ENCODE measurements at regions not wholly inside any gene's neighbourhood (a gene's known extent, or its start where the extent isn't known, plus 50 kb on each side); places are given as distances from the start of the nearest gene placed in this dataset.

DNA sequence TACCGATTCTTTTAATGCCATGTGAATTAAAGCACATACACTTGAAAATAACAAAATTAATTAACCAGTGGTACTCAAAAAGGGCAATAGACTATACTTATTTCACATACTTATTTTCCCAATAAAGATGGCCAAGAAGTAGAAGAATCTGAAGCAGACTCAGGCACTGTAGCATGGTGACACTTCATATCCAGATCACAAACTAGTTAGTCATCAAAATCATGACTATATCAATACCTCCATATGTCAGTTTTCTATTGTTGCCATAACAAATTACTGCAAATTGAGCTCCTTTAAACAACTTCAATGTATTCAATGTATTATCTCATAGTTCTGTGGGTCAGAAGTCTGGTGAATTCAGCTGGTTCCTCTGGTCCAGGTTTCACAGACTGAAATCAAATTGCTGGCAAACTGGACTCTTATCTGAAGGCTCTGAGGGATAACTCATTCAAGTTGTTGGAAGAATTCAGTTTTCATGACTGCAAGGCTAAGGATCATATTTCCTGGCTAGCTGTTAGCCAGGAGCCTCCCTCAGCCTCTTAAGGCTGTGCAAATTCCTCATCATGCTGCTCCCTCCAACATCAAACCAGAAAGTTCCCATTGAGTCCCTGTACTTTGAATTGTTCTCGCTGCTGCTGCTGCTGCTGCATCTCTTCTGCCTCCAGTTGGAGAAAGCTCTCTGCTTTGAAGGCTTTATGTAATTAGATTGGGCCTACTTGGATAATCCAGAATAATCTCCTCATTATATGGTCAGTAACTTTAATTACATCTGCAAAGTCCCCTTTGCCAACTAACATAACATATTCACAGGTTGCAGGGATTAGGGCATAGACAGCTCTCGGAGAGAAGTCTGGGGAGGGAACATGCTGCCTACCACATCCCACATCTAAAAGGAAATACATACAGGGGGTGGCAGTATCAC, 91.5 kb downstream of the MRPL39 start:
- Histone ChIP-seq H3K9me3 (replicated peaks; ENCODE audit: control insufficient read depth, insufficient read depth, low read length) (no peaks in the 10 kb centered on the region), H3K4me1 (ENCODE audit: control insufficient read depth, extremely low read depth, insufficient read depth, low read length) (no peaks in the 10 kb centered on the region), H3K79me2 (ENCODE audit: control insufficient read depth, insufficient read depth, low read length) (no peaks in the 10 kb centered on the region), H3K27me3 (ENCODE audit: control insufficient read depth in 2 of 2, insufficient read depth in 2 of 2, low read length in 2 of 2) (no peaks in the 10 kb centered on the region), H3K4me2 (ENCODE audit: insufficient read depth, low read length) (no peak overlapping the region), H2AFZ (ENCODE audit: low read depth, low read length) (no peak overlapping the region), H3K36me3 (ENCODE audit: control insufficient read depth in 2 of 2, extremely low read depth in 1 of 2, insufficient read depth in 2 of 2, low read length in 2 of 2) (no peaks in the 10 kb centered on the region), H3K27ac (ENCODE audit: insufficient read depth, low read depth, low read length) (no peak overlapping the region), H3K9me1 (replicated peaks; ENCODE audit: control insufficient read depth, extremely low read depth, insufficient read depth, low read length) (no peaks in the 10 kb centered on the region), H3K9ac (replicated peaks; ENCODE audit: extremely low read depth, insufficient read depth, low read length) (no peak overlapping the region), H4K20me1 (replicated peaks; ENCODE audit: control insufficient read depth, extremely low read depth, insufficient read depth, low read length) (no peaks in the 10 kb centered on the region), H3K4me3 (replicated peaks in 1 of 3; ENCODE audit: insufficient read depth in 1 of 3, low read depth in 1 of 3, low read length in 3 of 3) (no peak overlapping the region)
- DNase-seq (ENCODE audit: low read depth, low spot score): no peak
- intact Hi-C loops (cut with micrococcal nuclease): no loop called here
- POLR2A ChIA-PET: no interaction called here
- TF ChIP-seq JUN (IDR thresholded peaks at IDR 0.05; ENCODE audit: borderline replicate concordance, insufficient read depth, insufficient read length, low read depth) (no peak), MYC (IDR thresholded peaks at IDR 0.05; ENCODE audit: low read depth, low read length) (no peak), GATA2 (IDR thresholded peaks at IDR 0.05; ENCODE audit: insufficient read depth, insufficient read length, low read depth, low read length) (no peak), POLR2A (IDR thresholded peaks at IDR 0.05; ENCODE audit: low read depth, low read length) (no peak), EZH2 (IDR thresholded peaks at IDR 0.05; ENCODE audit: borderline replicate concordance, low read depth, low read length, severe bottlenecking) (no peak), FOS (IDR thresholded peaks at IDR 0.05; ENCODE audit: borderline replicate concordance, insufficient read depth, low read length) (no peak), POLR2AphosphoS5 (IDR thresholded peaks at IDR 0.05; ENCODE audit: insufficient read depth, low read depth, low read length) (no peak)
- TF ChIP-seq, protein P1, sequence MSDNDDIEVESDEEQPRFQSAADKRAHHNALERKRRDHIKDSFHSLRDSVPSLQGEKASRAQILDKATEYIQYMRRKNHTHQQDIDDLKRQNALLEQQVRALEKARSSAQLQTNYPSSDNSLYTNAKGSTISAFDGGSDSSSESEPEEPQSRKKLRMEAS (IDR thresholded peaks at IDR 0.05; ENCODE audit: insufficient read depth, insufficient read length): no peak
- TF ChIP-seq, protein P2, sequence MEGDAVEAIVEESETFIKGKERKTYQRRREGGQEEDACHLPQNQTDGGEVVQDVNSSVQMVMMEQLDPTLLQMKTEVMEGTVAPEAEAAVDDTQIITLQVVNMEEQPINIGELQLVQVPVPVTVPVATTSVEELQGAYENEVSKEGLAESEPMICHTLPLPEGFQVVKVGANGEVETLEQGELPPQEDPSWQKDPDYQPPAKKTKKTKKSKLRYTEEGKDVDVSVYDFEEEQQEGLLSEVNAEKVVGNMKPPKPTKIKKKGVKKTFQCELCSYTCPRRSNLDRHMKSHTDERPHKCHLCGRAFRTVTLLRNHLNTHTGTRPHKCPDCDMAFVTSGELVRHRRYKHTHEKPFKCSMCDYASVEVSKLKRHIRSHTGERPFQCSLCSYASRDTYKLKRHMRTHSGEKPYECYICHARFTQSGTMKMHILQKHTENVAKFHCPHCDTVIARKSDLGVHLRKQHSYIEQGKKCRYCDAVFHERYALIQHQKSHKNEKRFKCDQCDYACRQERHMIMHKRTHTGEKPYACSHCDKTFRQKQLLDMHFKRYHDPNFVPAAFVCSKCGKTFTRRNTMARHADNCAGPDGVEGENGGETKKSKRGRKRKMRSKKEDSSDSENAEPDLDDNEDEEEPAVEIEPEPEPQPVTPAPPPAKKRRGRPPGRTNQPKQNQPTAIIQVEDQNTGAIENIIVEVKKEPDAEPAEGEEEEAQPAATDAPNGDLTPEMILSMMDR (IDR thresholded peaks at IDR 0.05; ENCODE audit: extremely low read depth in 1 of 2, insufficient read depth in 1 of 2, low read depth in 1 of 2, low read length in 2 of 2): no peak
- no peak for FAIRE-seq
- CTCF ChIA-PET: no interaction called here
- dilution Hi-C loops (cut with MboI; ENCODE audit: extremely low pct_ligation_motif_present, low sequenced_read_pairs): no loop called here
- BruUV-seq (replicated peaks): no TSS peak

All from endothelial cell of umbilical vein (primary cell).